WI38 (cell line): ENCODE measurements at regions not wholly inside any gene's neighbourhood (a gene's known extent, or its start where the extent isn't known, plus 50 kb on each side); places are given as distances from the start of the nearest gene placed in this dataset.

ENCODE experiments used
- H3K4me3 ChIP-seq: 2 replicates; pipeline ENCODE4 v1.5.1; 2011; ENCODE audit warnings: low read depth, mild to moderate bottlenecking, control low read depth, low read length
- TF ChIP-seq, protein P1 (sequence below): IDR thresholded peaks from 2 replicates; pipeline ENCODE4 v1.5.1; 2012; ENCODE audit warnings: low read depth, mild to moderate bottlenecking, control low read depth, low read length

DNA sequence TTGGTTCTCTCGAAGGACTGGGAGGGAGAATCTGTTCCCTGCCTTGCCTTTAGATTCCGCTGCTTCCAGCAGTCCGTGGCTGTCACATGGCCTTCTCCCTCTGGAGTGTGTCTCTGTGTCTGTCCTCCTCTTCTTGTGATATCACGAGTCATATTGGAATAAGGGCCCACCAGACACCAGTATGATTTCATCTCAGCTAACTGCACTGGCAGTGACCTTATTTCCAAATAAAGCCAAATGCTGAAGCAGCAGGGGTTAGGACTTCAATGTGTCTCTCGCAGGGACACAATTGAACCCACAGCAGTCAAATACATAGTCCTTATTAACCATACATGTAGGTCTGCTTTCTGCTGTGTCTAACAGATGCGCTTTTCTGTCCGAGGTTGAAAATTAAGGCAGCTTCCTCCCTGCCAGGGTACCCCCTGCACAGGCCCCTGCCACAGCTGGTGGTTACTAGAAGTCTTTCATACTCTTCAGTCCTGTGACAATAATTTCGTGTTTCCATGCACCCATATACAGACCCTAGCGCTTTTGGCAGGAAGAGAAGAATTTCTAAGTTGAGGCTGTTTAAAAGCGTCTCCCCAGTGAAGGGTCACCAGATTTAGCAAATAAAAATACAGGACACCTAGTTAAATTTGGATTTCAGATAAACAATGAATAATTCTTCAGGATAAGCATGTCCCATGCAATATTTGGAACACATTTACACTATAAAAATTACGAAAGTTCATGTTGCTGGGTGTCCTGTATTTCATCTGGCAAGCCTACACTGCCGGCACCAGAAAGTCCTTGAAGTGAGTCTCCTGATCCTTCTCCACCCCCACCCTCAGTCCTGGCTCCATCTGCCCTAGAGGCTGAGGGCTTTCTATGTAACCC is 182.1 kb downstream of the ETS2 start:
- TF ChIP-seq, protein P1, sequence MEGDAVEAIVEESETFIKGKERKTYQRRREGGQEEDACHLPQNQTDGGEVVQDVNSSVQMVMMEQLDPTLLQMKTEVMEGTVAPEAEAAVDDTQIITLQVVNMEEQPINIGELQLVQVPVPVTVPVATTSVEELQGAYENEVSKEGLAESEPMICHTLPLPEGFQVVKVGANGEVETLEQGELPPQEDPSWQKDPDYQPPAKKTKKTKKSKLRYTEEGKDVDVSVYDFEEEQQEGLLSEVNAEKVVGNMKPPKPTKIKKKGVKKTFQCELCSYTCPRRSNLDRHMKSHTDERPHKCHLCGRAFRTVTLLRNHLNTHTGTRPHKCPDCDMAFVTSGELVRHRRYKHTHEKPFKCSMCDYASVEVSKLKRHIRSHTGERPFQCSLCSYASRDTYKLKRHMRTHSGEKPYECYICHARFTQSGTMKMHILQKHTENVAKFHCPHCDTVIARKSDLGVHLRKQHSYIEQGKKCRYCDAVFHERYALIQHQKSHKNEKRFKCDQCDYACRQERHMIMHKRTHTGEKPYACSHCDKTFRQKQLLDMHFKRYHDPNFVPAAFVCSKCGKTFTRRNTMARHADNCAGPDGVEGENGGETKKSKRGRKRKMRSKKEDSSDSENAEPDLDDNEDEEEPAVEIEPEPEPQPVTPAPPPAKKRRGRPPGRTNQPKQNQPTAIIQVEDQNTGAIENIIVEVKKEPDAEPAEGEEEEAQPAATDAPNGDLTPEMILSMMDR = no peak

DNA sequence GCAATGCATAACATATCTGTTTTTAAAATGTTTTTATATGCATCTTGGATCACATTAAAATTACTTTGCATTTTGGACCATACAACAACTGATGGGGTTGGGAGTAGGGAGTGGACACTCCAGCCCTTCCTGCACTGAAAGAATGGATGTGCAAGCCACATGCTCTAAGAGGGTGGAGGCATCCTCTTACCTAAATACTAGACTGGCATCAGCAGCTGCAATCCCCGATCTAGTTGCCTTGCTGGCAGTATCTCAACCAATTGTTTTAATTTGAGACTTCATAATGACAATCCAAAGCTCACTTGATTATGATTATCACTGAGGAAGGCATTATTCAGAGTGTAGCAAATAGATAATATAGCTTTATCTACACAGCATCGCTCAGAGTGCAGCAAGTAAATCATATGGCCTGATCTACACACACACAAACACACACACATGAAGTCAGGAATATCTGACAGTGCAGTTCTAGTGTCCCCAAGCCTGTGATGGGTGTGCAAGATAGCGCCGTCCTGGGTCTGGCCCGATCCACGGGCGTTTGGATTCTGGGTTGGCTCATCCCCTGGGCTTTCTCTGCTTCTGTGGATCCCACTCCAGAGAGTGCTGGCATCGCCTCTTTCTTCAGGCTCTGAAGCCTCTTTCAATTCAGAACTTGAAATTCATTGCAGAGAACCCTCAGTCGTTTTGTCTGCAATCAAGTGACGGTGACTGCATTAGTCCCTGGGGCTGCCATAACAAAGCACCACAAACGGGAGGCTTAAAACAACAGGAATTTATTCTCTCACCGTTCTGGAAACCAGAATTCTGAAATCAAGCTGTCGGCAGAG is 181.3 kb downstream of the ETS2 start:
- H3K4me3 ChIP-seq = no peak overlapping the region
- TF ChIP-seq, protein P1 = no peak

More for the DNA sequence above, 182.1 kb downstream of the ETS2 start:
- H3K4me3 ChIP-seq = no peak overlapping the region

DNA sequence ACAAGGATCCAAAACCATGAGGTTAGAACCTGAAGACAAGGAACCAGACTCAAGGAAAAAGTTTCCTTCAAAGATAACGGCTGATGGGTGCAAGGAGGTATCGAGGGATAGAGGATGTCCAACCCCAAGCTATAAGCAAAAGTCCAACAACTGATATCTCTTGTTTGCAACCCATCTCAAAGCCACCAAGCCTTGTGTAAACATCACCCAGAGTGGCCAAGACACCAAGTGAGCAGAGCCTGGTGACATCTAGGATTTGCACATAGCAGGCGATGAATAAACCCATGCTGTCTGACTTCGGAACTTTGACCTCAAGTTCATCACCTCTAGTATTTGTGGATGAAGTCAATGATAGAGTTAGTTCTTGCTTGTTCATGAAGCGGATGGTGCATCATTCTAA is 180.7 kb downstream of the ETS2 start:
- H3K4me3 ChIP-seq = no peak overlapping the region
- TF ChIP-seq, protein P1 = no peak

DNA sequence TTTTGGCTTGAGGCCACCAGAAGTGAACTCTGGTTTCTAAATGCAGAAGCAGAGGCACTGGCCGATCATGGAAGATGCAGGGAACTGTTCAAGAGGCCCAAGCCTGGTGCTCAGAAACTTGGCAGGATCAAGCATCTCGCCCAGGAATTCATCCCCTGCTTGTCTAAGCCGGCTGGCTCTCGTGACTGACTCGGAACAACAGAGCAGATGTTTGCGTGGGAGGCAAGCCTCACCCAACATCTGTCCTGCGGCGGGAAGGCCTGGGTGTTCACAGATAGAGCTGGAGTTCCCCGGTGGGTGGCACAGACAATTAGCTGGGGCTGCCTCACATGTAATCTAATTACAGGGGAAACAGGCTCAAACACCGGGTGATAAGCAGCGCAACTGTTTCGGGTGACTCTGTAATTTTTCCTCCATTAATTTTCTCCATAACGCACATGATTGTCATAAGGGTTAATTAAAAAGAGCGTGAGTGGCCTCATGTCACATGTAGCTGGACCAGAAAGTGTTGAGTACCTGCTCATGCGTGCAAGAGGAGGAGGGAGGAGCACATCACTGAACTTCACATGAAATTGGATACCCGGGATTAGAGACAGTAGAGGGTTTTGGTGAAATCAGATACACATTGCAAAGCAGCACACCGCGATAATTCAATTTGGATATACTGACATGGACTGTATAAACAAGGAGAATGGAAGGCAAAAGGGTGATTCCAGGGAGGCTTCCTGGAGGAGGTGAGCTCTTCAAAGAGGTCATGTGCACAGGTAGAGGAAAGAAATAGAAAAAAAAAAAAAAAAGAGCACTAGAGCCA is 180.0 kb downstream of the ETS2 start:
- H3K4me3 ChIP-seq = no peak overlapping the region
- TF ChIP-seq, protein P1 = no peak

DNA sequence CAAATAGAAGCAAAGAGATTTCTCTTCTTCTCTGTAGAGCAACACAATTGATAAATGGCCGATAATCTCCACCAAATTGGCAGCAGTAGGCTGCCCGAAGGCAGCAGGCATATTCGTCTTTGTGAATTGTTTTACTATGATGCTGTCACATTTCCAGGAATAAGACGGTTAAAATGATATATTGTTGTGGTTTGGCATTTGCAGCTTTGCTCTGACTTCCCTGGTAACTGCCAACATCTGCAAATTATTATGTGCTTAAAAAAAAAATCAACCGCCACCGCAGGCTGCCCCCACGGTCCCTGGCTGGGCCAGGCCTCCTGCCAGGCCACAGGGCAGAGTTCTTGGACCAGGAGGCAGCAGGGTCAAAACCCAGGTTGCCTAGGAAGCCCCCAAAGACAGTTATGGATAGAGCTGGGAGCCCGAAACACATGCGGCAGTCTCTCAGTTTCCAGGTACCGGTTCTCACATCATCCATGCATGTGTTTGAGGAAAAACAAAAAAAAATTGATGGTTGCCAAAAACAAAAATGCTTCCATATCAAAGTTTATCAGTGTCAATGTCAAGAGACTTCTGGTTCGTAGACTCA is 179.3 kb downstream of the ETS2 start:
- TF ChIP-seq, protein P1 = no peak
- no peak overlapping the region for H3K4me3 ChIP-seq

DNA sequence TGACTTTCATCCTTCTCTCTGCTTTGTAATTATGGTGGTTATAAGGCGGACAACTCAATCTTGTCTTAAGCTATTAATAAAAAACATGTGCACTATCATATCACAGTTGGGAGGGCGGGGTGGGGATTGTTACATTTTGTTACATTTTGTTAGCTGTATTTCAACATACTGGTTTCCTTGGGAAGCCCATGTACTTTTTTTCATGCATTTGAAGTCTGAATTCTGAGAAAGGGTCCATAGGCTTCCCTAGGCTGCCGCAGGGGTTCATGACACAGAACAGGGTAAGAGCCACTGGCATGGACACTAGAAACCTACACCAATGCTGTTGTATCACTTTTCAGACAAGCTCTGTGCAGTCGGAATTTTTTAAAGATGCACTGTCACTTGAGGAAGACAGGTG is 178.8 kb downstream of the ETS2 start:
- TF ChIP-seq, protein P1 = no peak
- H3K4me3 ChIP-seq = no peak overlapping the region
